ENCODE measurements at regions not wholly inside any gene's neighbourhood (a gene's known extent, or its start where the extent isn't known, plus 50 kb on each side); places are given as distances from the start of the nearest gene placed in this dataset.

- Mint-ChIP-seq H3K9me3 (peaks cover 4% of the 10 kb centered on the region), H3K27ac (no peak overlapping the region), H3K4me1 (no peaks in the 10 kb centered on the region), H3K36me3 (ENCODE audit: low read depth) (no peaks in the 10 kb centered on the region), H3K27me3 (no peaks in the 10 kb centered on the region), H3K4me3 (no peak overlapping the region)
- no peak for DNase-seq
- intact Hi-C loops (cut with micrococcal nuclease): no loop called here
Observed at GRCh38 chr3:76923485-76923884, 116.4 kb upstream of the ROBO2 start.

- Mint-ChIP-seq H3K27me3 (no peaks in the 10 kb centered on the region), H3K27ac (no peak overlapping the region), H3K36me3 (ENCODE audit: low read depth) (no peaks in the 10 kb centered on the region), H3K9me3 (no peaks in the 10 kb centered on the region), H3K4me1 (no peaks in the 10 kb centered on the region), H3K4me3 (no peak overlapping the region)
- intact Hi-C loops (cut with micrococcal nuclease): no loop called here
- no peak for DNase-seq
Observed at GRCh38 chr3:76930712-76931111, 109.2 kb upstream of the ROBO2 start.

GRCh38 chr3:76933245-76933644 lies 106.7 kb upstream of the ROBO2 start:
- H3K36me3 Mint-ChIP-seq (ENCODE audit: low read depth): no peaks in the 10 kb centered on the region
- no peaks in the 10 kb centered on the region for H3K4me1 Mint-ChIP-seq
- H3K27ac Mint-ChIP-seq: no peak overlapping the region
- no peak for DNase-seq
- H3K27me3 Mint-ChIP-seq: no peaks in the 10 kb centered on the region
- H3K9me3 Mint-ChIP-seq: no peaks in the 10 kb centered on the region
- intact Hi-C loops (cut with micrococcal nuclease): no loop called here
- H3K4me3 Mint-ChIP-seq: no peak overlapping the region

GRCh38 chr3:76938962-76939361 lies 100.9 kb upstream of the ROBO2 start:
- no peak overlapping the region for H3K27ac Mint-ChIP-seq
- H3K36me3 Mint-ChIP-seq (ENCODE audit: low read depth): no peaks in the 10 kb centered on the region
- no peaks in the 10 kb centered on the region for H3K4me1 Mint-ChIP-seq

GRCh38 chr3:76940181-76940770 lies 99.6 kb upstream of the ROBO2 start:
- no peaks in the 10 kb centered on the region for H3K4me1 Mint-ChIP-seq
- peaks cover 3% of the 10 kb centered on the region for H3K9me3 Mint-ChIP-seq

More at GRCh38 chr3:76938962-76939361, 100.9 kb upstream of the ROBO2 start:
- no peak for DNase-seq
- no peaks in the 10 kb centered on the region for H3K27me3 Mint-ChIP-seq
- peaks cover 3% of the 10 kb centered on the region for H3K9me3 Mint-ChIP-seq
- H3K4me3 Mint-ChIP-seq: no peak overlapping the region
- intact Hi-C loops (cut with micrococcal nuclease): no loop called here

GRCh38 chr3:76941376-76941775 lies 98.5 kb upstream of the ROBO2 start:
- Mint-ChIP-seq H3K4me1 (no peaks in the 10 kb centered on the region), H3K27me3 (no peaks in the 10 kb centered on the region), H3K27ac (no peak overlapping the region), H3K36me3 (ENCODE audit: low read depth) (no peaks in the 10 kb centered on the region), H3K4me3 (no peak overlapping the region), H3K9me3 (peaks cover 3% of the 10 kb centered on the region)
- no peak for DNase-seq
- intact Hi-C loops (cut with micrococcal nuclease): no loop called here

More at GRCh38 chr3:76940181-76940770, 99.6 kb upstream of the ROBO2 start:
- no peak overlapping the region for H3K4me3 Mint-ChIP-seq
- H3K36me3 Mint-ChIP-seq (ENCODE audit: low read depth): no peaks in the 10 kb centered on the region
- H3K27ac Mint-ChIP-seq: no peak overlapping the region
- DNase-seq: no peak
- no peaks in the 10 kb centered on the region for H3K27me3 Mint-ChIP-seq
- intact Hi-C loops (cut with micrococcal nuclease): no loop called here

- H3K27ac Mint-ChIP-seq: no peak overlapping the region
- H3K4me1 Mint-ChIP-seq: no peaks in the 10 kb centered on the region
- H3K36me3 Mint-ChIP-seq (ENCODE audit: low read depth): no peaks in the 10 kb centered on the region
- H3K27me3 Mint-ChIP-seq: no peaks in the 10 kb centered on the region
- DNase-seq: no peak
- intact Hi-C loops (cut with micrococcal nuclease): no loop called here
- no peak overlapping the region for H3K4me3 Mint-ChIP-seq
- peaks cover 3% of the 10 kb centered on the region for H3K9me3 Mint-ChIP-seq
Observed at GRCh38 chr3:76942101-76942500, 97.8 kb upstream of the ROBO2 start.

- Mint-ChIP-seq H3K9me3 (peaks cover 3% of the 10 kb centered on the region), H3K36me3 (ENCODE audit: low read depth) (no peaks in the 10 kb centered on the region), H3K4me1 (no peaks in the 10 kb centered on the region), H3K27ac (no peak overlapping the region), H3K27me3 (no peaks in the 10 kb centered on the region), H3K4me3 (no peak overlapping the region)
- intact Hi-C loops (cut with micrococcal nuclease): no loop called here
- no peak for DNase-seq
Observed at GRCh38 chr3:76943058-76943457, 96.8 kb upstream of the ROBO2 start.

GRCh38 chr3:76943671-76944070 lies 96.2 kb upstream of the ROBO2 start:
- H3K4me1 Mint-ChIP-seq: no peaks in the 10 kb centered on the region
- no peaks in the 10 kb centered on the region for H3K36me3 Mint-ChIP-seq (ENCODE audit: low read depth)
- no peak for DNase-seq
- peaks cover 3% of the 10 kb centered on the region for H3K9me3 Mint-ChIP-seq
- intact Hi-C loops (cut with micrococcal nuclease): no loop called here
- H3K27ac Mint-ChIP-seq: no peak overlapping the region
- no peaks in the 10 kb centered on the region for H3K27me3 Mint-ChIP-seq
- no peak overlapping the region for H3K4me3 Mint-ChIP-seq

- no peak for DNase-seq
- Mint-ChIP-seq H3K4me3 (no peak overlapping the region), H3K27ac (no peak overlapping the region), H3K4me1 (no peaks in the 10 kb centered on the region), H3K36me3 (ENCODE audit: low read depth) (no peaks in the 10 kb centered on the region), H3K27me3 (no peaks in the 10 kb centered on the region), H3K9me3 (peaks cover 8% of the 10 kb centered on the region)
- intact Hi-C loops (cut with micrococcal nuclease): no loop called here
Observed at GRCh38 chr3:76949033-76949432, 90.9 kb upstream of the ROBO2 start.

GRCh38 chr3:76949462-76949861 lies 90.4 kb upstream of the ROBO2 start:
- H3K36me3 Mint-ChIP-seq (ENCODE audit: low read depth): no peaks in the 10 kb centered on the region

GRCh38 chr3:76950590-76950989 lies 89.3 kb upstream of the ROBO2 start:
- DNase-seq: no peak
- Mint-ChIP-seq H3K36me3 (ENCODE audit: low read depth) (no peaks in the 10 kb centered on the region), H3K4me3 (no peak overlapping the region), H3K4me1 (no peaks in the 10 kb centered on the region), H3K27ac (no peak overlapping the region), H3K9me3 (peaks cover 8% of the 10 kb centered on the region), H3K27me3 (no peaks in the 10 kb centered on the region)
- intact Hi-C loops (cut with micrococcal nuclease): no loop called here

More at GRCh38 chr3:76949462-76949861, 90.4 kb upstream of the ROBO2 start:
- no peak overlapping the region for H3K4me3 Mint-ChIP-seq
- no peak overlapping the region for H3K27ac Mint-ChIP-seq
- no peak for DNase-seq
- H3K4me1 Mint-ChIP-seq: no peaks in the 10 kb centered on the region
- intact Hi-C loops (cut with micrococcal nuclease): no loop called here
- no peaks in the 10 kb centered on the region for H3K27me3 Mint-ChIP-seq
- H3K9me3 Mint-ChIP-seq: peaks cover 8% of the 10 kb centered on the region

- Mint-ChIP-seq H3K27me3 (no peaks in the 10 kb centered on the region), H3K9me3 (peaks cover 8% of the 10 kb centered on the region), H3K36me3 (ENCODE audit: low read depth) (no peaks in the 10 kb centered on the region), H3K27ac (no peak overlapping the region), H3K4me1 (no peaks in the 10 kb centered on the region), H3K4me3 (no peak overlapping the region)
- intact Hi-C loops (cut with micrococcal nuclease): no loop called here
- DNase-seq: no peak
Observed at GRCh38 chr3:76954412-76954811, 85.5 kb upstream of the ROBO2 start.

GRCh38 chr3:76958274-76958673 lies 81.6 kb upstream of the ROBO2 start:
- no peaks in the 10 kb centered on the region for H3K4me1 Mint-ChIP-seq
- no peak for DNase-seq
- intact Hi-C loops (cut with micrococcal nuclease): no loop called here
- no peak overlapping the region for H3K4me3 Mint-ChIP-seq
- H3K36me3 Mint-ChIP-seq (ENCODE audit: low read depth): no peaks in the 10 kb centered on the region
- H3K9me3 Mint-ChIP-seq: no peaks in the 10 kb centered on the region
- no peak overlapping the region for H3K27ac Mint-ChIP-seq
- H3K27me3 Mint-ChIP-seq: no peaks in the 10 kb centered on the region

GRCh38 chr3:76958861-76959260 lies 81.0 kb upstream of the ROBO2 start:
- Mint-ChIP-seq H3K4me3 (no peak overlapping the region), H3K9me3 (no peaks in the 10 kb centered on the region), H3K27ac (no peak overlapping the region), H3K4me1 (no peaks in the 10 kb centered on the region), H3K27me3 (no peaks in the 10 kb centered on the region), H3K36me3 (ENCODE audit: low read depth) (no peaks in the 10 kb centered on the region)
- intact Hi-C loops (cut with micrococcal nuclease): no loop called here
- DNase-seq: no peak
